HG03575 (cell line): ENCODE measurements at regions not wholly inside any gene's neighbourhood (a gene's known extent, or its start where the extent isn't known, plus 50 kb on each side); places are given as distances from the start of the nearest gene placed in this dataset.
"Not testable (repeated sequence)": the region's sequence is repeated elsewhere in the genome, so short reads cannot be mapped to it uniquely, and the experiment has no call there.

ENCODE experiments used
- ATAC-seq: cut with Tn5 transposase; IDR thresholded peaks from one replicate; pipeline ENCODE4 v1.9.1; 2021; ENCODE audit not compliant: unreplicated experiment, insufficient number of reproducible peaks, low FRiP score; ENCODE audit errors: extremely low read depth

GRCh38 chr6:150755042-150755441, 110.5 kb upstream of the MTHFD1L start:
- ATAC-seq, result no peak

DNA sequence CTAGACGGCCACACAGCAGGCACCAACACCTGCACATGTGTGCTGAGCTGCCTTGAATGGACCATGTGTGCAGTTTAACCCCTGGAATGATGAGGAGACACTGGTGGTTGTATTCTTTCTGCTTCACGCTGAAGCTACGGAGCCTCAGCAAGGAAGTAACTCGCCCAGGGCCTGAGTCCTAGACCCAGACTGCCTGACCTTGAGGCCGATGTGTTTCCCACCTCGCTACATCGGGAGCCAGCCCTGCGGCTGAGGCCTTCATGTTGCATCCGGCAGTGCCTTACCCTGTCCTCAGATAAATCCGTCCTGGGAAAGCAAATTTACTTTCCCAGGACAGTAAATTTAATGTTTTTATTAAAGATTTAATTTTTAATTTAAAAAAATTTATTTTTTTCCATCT, 110.0 kb upstream of the MTHFD1L start:
- ATAC-seq, result no peak

GRCh38 chr6:150756173-150756572, 109.3 kb upstream of the MTHFD1L start:
- no peak for ATAC-seq

DNA sequence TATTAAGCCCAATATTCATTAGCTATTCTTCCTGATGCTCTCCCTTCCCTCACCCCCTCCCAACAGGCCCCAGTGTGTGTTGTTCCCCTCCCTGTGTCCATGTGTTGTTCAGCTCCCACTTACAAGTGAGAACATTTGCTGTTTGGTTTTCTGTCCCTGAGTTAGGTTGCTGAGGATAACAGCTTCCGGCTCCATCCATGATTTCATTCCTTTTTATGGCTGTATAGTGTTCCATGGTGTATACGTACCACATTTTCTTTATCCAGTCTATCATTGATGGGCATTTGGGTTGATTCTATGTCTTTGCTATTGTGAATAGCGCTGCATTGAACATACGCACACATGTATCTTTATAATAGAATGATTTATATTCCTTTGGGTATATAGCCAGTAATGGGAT, 107.7 kb upstream of the MTHFD1L start:
- not testable (repeated sequence) for ATAC-seq

- ATAC-seq, result no peak
These were observed 106.0 kb upstream of the MTHFD1L start for GRCh38 chr6:150759483-150759882.

- ATAC-seq, result no peak
These were observed 103.7 kb upstream of the MTHFD1L start for GRCh38 chr6:150761771-150762170.

DNA sequence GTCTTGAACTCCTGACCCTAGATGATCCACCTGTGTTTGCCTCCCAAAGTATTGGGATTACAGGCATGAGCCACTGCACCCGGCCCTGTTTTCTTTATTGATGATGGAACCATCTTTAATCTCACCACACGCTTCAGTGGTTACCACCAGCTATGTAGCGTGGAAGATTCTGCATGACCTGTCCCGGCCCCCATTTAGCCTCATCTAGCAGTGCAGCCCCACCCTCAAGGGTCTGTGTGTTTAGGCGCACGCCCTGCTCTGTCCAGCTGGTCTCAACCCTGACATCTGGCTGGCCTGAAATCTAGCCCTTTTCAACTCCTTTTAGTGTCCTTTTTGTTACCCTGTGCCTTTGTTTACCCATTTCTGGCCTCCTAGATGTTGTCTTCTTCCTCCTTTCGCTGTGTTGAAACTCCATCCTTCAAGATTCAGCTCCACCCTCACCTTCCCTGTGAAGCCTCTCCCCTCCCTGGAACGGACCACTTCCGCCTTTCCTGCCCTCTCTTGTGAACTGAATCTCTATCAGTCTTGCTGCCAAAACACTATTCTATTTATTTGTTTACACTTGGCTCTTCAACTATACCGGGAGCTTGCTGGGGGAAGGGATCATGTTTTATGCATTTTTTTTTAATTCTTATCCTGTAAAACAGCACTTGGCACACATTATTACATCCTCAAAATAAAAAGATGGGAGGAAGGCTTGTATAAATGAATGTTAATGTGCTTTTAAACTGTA, 101.0 kb upstream of the MTHFD1L start:
- ATAC-seq, result no peak

GRCh38 chr6:150765067-150765764, 100.3 kb upstream of the MTHFD1L start:
- peak; percentile 71 for ATAC-seq

- no peak for ATAC-seq
These were observed 99.1 kb upstream of the MTHFD1L start for GRCh38 chr6:150766201-150766997.

- no peak for ATAC-seq
These were observed 98.3 kb upstream of the MTHFD1L start for GRCh38 chr6:150767161-150767560.

DNA sequence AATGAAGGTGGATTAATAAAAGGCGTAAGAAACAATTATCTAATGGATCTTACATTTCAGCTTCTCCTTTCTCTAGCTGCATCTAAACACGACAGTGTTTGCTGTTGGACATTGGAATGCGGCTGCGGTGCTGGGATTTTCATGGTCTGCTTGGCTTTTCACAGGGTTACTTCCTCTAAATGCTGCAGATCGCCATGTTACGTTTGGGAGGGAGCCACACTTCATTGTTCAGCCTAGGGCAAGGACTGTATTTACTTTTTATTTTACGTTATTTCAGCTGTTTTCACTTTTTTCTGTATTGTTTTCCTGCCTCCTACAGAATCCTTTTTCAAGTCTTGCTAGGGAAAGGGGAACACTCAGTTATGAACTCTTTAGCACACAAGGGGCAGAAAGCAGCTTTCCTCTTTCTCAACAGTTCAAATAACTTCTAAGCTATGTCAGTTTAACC, 97.9 kb upstream of the MTHFD1L start:
- no peak for ATAC-seq

DNA sequence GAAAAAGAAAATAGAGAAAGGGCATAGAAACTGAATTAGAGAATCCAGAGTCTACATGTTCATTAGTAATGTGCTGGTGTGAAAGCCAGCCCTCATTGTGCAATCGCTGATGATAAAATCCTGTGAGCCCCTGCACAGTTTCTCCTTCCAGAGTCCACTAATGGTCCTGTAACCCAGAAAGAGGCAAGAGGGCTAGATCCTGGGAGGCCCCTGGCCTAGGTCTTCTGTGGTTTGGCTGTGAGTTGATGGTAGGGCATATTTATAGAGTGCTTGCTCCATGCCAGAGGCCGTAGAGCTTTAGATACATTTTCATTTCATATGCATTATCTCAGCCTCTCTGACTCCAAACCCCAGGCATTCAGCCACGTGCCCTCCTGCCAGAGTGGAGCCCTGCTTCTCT, 94.9 kb upstream of the MTHFD1L start:
- ATAC-seq, result no peak

DNA sequence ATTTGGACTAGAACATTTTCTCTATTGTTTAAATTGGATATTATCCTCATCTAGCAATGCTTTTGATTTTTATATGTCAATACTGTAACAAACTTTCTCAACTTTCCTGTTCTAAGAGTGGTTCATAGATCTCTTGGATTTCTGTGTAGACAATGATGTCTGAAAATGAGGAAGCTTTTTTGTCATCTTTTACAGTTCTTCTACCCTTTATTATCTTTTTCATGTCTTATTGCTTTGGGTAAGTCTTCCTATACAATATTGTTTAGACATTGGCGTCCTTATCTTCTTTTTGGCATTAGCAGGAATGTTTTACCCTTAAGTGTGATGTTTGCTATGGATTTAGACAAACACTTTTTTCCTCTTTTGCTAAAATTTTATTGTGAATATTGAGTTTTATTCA, 91.5 kb upstream of the MTHFD1L start:
- no peak for ATAC-seq

DNA sequence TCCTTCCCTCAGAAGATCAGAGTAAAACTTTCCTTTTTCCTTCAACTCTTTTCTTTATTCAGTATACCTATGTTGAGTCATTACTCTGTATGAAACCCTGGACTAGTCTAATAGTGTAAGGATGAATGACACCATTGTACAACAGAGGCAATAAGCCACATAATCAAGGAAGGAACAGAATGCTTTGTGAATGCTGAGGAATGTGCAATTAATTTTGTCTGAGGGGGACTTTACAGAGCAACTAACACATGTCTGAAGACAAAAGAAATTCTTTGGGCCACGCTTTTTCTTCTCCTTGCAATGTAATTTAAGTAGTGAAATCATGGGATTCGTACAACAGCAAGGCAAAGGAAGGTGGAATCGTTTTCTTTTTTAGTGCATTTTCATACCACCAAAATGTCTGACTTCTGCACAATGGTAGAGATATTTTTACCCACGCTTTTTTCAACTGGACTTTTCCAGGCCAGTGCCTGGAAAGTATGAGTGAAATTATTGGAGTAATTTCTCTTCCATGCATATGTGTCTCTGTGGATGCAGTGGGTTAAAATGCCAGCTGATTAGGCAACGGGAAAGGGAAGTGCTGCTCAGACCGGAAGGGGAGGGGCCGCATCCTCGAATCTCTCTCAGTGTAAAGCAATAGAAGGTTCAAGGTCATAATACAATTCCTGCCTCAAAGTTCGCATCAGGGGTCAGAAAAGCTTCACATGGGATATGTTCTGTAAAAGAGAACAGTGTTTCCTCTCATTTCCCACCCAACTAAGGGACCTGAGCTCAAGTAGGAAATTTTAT, 89.9 kb upstream of the MTHFD1L start:
- no peak for ATAC-seq

- ATAC-seq, result no peak
These were observed 87.8 kb upstream of the MTHFD1L start for GRCh38 chr6:150777736-150778135.

DNA sequence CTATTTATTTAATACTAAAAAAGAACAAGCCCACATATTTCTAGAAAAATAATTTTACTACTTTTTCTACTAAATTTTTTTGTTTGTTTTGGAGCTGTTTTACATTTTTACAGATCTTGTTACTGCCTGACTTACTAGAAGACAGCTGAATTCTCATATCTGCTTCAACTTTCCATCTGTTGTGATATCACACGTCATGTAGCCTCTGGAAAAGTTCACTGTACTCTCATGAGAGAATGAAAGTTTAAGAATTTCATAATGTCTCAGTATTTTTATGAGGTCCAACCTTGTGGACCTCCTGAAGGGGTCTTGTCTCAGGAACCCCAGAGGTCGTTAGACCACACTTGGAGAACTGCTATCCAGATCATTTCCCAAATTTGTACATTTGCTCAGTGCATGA, 81.7 kb upstream of the MTHFD1L start:
- ATAC-seq, result no peak

DNA sequence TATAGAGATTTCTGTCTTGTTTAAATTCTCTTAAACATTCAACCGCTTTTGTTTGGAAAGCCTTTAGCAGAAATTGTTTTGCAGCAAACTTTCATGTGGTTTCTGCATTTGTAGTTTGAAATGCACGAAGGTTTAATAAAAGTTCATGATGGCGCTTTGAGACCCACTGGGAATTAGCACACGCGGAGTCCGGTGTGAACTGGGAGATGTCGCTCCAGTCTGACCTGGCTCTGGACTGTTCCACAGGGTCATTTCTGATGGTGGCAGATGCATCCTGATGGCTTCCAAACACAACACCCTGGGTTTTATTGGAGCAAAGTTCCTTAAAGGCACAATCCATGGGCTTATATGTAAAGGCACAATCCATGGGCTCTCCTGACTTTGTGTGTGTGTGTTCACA, 78.1 kb upstream of the MTHFD1L start:
- ATAC-seq, result no peak

GRCh38 chr6:150788089-150788488, 77.4 kb upstream of the MTHFD1L start:
- no peak for ATAC-seq

- ATAC-seq, result not testable (repeated sequence)
These were observed 75.6 kb upstream of the MTHFD1L start for GRCh38 chr6:150789906-150790305.
